Testis (tissue), 2 donors: ENCODE measurements at regions not wholly inside any gene's neighbourhood (a gene's known extent, or its start where the extent isn't known, plus 50 kb on each side); places are given as distances from the start of the nearest gene placed in this dataset.

Experiments
- DNase-seq: peaks from one replicate; pipeline ENCODE4 v3.0.0-alpha.2; 2019
- H3K27ac ChIP-seq, 2 donors: fragments of 200-600 bp; sonication (generic); one replicate each; pipeline ENCODE4 v1.5.1; 2019
- H3K27me3 ChIP-seq: fragments of 200-600 bp; sonication (generic); one replicate; pipeline ENCODE4 v1.5.1; 2019
- H3K36me3 ChIP-seq: fragments of 200-600 bp; sonication (generic); one replicate; pipeline ENCODE4 v1.5.1; 2017; ENCODE audit warnings: low read depth; ENCODE audit errors: missing control alignments
- H3K4me1 ChIP-seq: fragments of 200-600 bp; sonication (generic); one replicate; pipeline ENCODE4 v1.5.1; 2019
- H3K4me3 ChIP-seq, 2 donors: fragments of 200-600 bp; sonication (generic); one replicate each; pipeline ENCODE4 v1.5.1; 2017 to 2019
- H3K9me3 ChIP-seq: fragments of 200-600 bp; sonication (generic); one replicate; pipeline ENCODE4 v1.5.1; 2017
- CTCF ChIP-seq, 3 experiments: fragments of 450-650 bp in 2 of 3; fragments of 200-600 bp in 1 of 3; sonication (generic) in 1 of 3; IDR thresholded peaks; one replicate each; pipeline ENCODE4 v1.5.1; 2016 to 2019; ENCODE audit warnings: antibody characterized with exemption in 3 of 3, mild to moderate bottlenecking in 2 of 3, moderate library complexity in 1 of 3
- POLR2A ChIP-seq: fragments of 450-650 bp; IDR thresholded peaks from one replicate; pipeline ENCODE4 v1.6.1; 2017; ENCODE audit warnings: antibody characterized with exemption, mild to moderate bottlenecking, moderate library complexity
- WGBS, 2 donors: methylation state at CpG; one replicate each; pipeline ENCODE4 v1.1.5; 2018; 5-methylcytosine and 5-hydroxymethylcytosine counted together
- intact Hi-C: fragments of 100-400 bp; cut with DNase I; formaldehyde crosslinking; loops from one replicate; pipeline ENCODE4 v1.15.1; 2023; ENCODE audit warnings: low total_unique reads

- intact Hi-C loops, result no loop called here
- Histone ChIP-seq H3K27me3 (no peaks in the 10 kb centered on the region), H3K4me3 (no peak overlapping the region), H3K27ac (no peak overlapping the region), H3K9me3 (no peaks in the 10 kb centered on the region), H3K36me3 (no peaks in the 10 kb centered on the region), H3K4me1 (no peaks in the 10 kb centered on the region)
- WGBS, 2 donors, result 60 to 74% methylated on average over 7 of the region's 7 CpGs
- DNase-seq, result peak; percentile 16
- TF ChIP-seq CTCF (IDR thresholded peaks at IDR 0.05) (no peak), POLR2A (no peak)
Observed at GRCh38 chr18:27695052-27695451, 481.9 kb downstream of the CDH2 start.

- 87 to 96% methylated on average over 1 of the region's 1 CpG for WGBS, 2 donors
Observed at GRCh38 chr18:27688581-27688980, 488.3 kb downstream of the CDH2 start.

GRCh38 chr18:27687351-27687979, 489.5 kb downstream of the CDH2 start:
- Histone ChIP-seq H3K4me1 (no peaks in the 10 kb centered on the region), H3K9me3 (no peaks in the 10 kb centered on the region), H3K27ac (no peak overlapping the region), H3K27me3 (no peaks in the 10 kb centered on the region), H3K4me3 (no peak overlapping the region), H3K36me3 (no peaks in the 10 kb centered on the region)
- no peak for TF ChIP-seq POLR2A
- no peak for TF ChIP-seq CTCF (IDR thresholded peaks at IDR 0.05)
- intact Hi-C loops, result no loop called here
- DNase-seq, result no peak

More at GRCh38 chr18:27688581-27688980, 488.3 kb downstream of the CDH2 start:
- Histone ChIP-seq H3K27ac (no peak overlapping the region), H3K36me3 (no peaks in the 10 kb centered on the region), H3K4me1 (no peaks in the 10 kb centered on the region), H3K9me3 (no peaks in the 10 kb centered on the region), H3K27me3 (no peaks in the 10 kb centered on the region), H3K4me3 (no peak overlapping the region)
- intact Hi-C loops, result no loop called here
- TF ChIP-seq CTCF (IDR thresholded peaks at IDR 0.05) (no peak), POLR2A (no peak)
- DNase-seq, result no peak

GRCh38 chr18:27685807-27686412, 491.0 kb downstream of the CDH2 start:
- intact Hi-C loops, result no loop called here
- no peak overlapping the region for H3K27ac ChIP-seq
- 69 to 73% methylated on average over 2 of the region's 2 CpGs for WGBS, 2 donors
- peak; percentile 72 for DNase-seq
- no peak overlapping the region for H3K4me3 ChIP-seq
- H3K27me3 ChIP-seq, result no peaks in the 10 kb centered on the region
- no peak for TF ChIP-seq POLR2A
- TF ChIP-seq CTCF (IDR thresholded peaks at IDR 0.05), result peak; percentile 58 to 87 (median 71)
- H3K36me3 ChIP-seq, result no peaks in the 10 kb centered on the region
- H3K9me3 ChIP-seq, result no peaks in the 10 kb centered on the region
- H3K4me1 ChIP-seq, result no peaks in the 10 kb centered on the region

GRCh38 chr18:27685091-27685490, 491.8 kb downstream of the CDH2 start:
- WGBS, 2 donors, result 74 to 80% methylated on average over 3 of the region's 3 CpGs
- TF ChIP-seq POLR2A, result no peak
- no peak for TF ChIP-seq CTCF (IDR thresholded peaks at IDR 0.05)
- intact Hi-C loops, result no loop called here
- no peak overlapping the region for H3K27ac ChIP-seq
- no peaks in the 10 kb centered on the region for H3K4me1 ChIP-seq
- no peak for DNase-seq
- no peaks in the 10 kb centered on the region for H3K27me3 ChIP-seq
- no peaks in the 10 kb centered on the region for H3K36me3 ChIP-seq
- H3K4me3 ChIP-seq, result no peak overlapping the region
- no peaks in the 10 kb centered on the region for H3K9me3 ChIP-seq
